GM23338 (cell line): ENCODE measurements at regions not wholly inside any gene's neighbourhood (a gene's known extent, or its start where the extent isn't known, plus 50 kb on each side); places are given as distances from the start of the nearest gene placed in this dataset.

Source experiments
- ATAC-seq: fragments of 200-7000 bp; cut with Tn5 transposase; 3 replicates; pipeline ENCODE4 v1.9.1; 2020
- DNase-seq: peaks from one replicate; pipeline ENCODE4 v3.0.0-alpha.2; 2015; ENCODE audit warnings: low spot score
- H2AFZ ChIP-seq: fragments of 200-600 bp; sonication (generic); 2 replicates; pipeline ENCODE4 v1.8.0; 2016; ENCODE audit warnings: antibody characterized with exemption, mild to moderate bottlenecking, moderate library complexity
- H3F3A ChIP-seq: fragments of 200-600 bp; sonication (generic); replicated peaks from 2 replicates; pipeline ENCODE4 v1.8.0; 2017; ENCODE audit warnings: antibody characterized with exemption, mixed run types, low read depth
- H3K27ac ChIP-seq: fragments of 200-600 bp; sonication (generic); 2 replicates; pipeline ENCODE4 v1.6.1; 2016; ENCODE audit warnings: low read depth
- H3K27me3 ChIP-seq: fragments of 200-600 bp; sonication (generic); 2 replicates; pipeline ENCODE4 v1.8.0; 2016; ENCODE audit warnings: mild to moderate bottlenecking, mixed run types, moderate library complexity; ENCODE audit not compliant: insufficient read depth
- H3K36me3 ChIP-seq: fragments of 200-600 bp; sonication (generic); 2 replicates; pipeline ENCODE4 v1.8.0; 2016; ENCODE audit warnings: mild to moderate bottlenecking; ENCODE audit not compliant: insufficient read depth
- H3K4me1 ChIP-seq: fragments of 200-600 bp; sonication (generic); 2 replicates; pipeline ENCODE4 v1.8.0; 2016; ENCODE audit warnings: mild to moderate bottlenecking, moderate library complexity; ENCODE audit not compliant: insufficient read depth
- H3K4me2 ChIP-seq: fragments of 200-600 bp; sonication (generic); 2 replicates; pipeline ENCODE4 v1.7.1; 2017; ENCODE audit warnings: mixed run types
- H3K4me3 ChIP-seq: fragments of 200-600 bp; sonication (generic); 2 replicates; pipeline ENCODE4 v1.6.1; 2016; ENCODE audit warnings: mixed run types
- H3K79me2 ChIP-seq: fragments of 200-600 bp; sonication (generic); replicated peaks from 2 replicates; pipeline ENCODE4 v1.8.0; 2017; ENCODE audit warnings: mild to moderate bottlenecking; ENCODE audit not compliant: insufficient read depth
- H3K9me2 ChIP-seq: fragments of 200-600 bp; sonication (generic); 2 replicates; pipeline ENCODE4 v1.8.0; 2017; ENCODE audit not compliant: insufficient read depth
- H4K20me1 ChIP-seq: fragments of 200-600 bp; sonication (generic); replicated peaks from 2 replicates; pipeline ENCODE4 v1.8.0; 2017; ENCODE audit warnings: mild to moderate bottlenecking; ENCODE audit not compliant: insufficient read depth
- H3K27ac Mint-ChIP-seq: 2 replicates; pipeline ENCODE4 v1.8.0; 2020; ENCODE audit warnings: inconsistent platforms, mild to moderate bottlenecking, moderate library complexity, mixed read lengths
- H3K27me3 Mint-ChIP-seq: 3 replicates; pipeline ENCODE4 v1.8.0; 2022; ENCODE audit warnings: low read depth, mild to moderate bottlenecking, moderate library complexity, mixed read lengths, inconsistent platforms; ENCODE audit not compliant: insufficient read depth, poor library complexity
- H3K36me3 Mint-ChIP-seq: 3 replicates; pipeline ENCODE4 v1.8.0; 2021; ENCODE audit warnings: low read depth, mild to moderate bottlenecking, inconsistent platforms, moderate library complexity, mixed read lengths
- H3K4me1 Mint-ChIP-seq: 3 replicates; pipeline ENCODE4 v1.8.0; 2020; ENCODE audit warnings: mild to moderate bottlenecking, inconsistent platforms, mixed read lengths
- H3K4me3 Mint-ChIP-seq: 3 replicates; pipeline ENCODE4 v1.8.0; 2021; ENCODE audit warnings: moderate library complexity, mild to moderate bottlenecking, inconsistent platforms, mixed read lengths
- H3K9me3 Mint-ChIP-seq: 3 replicates; pipeline ENCODE4 v1.8.0; 2020; ENCODE audit warnings: moderate library complexity, mild to moderate bottlenecking, inconsistent platforms, mixed read lengths
- CREB1 ChIP-seq: fragments of 250-450 bp; sonication (Bioruptor Pico); IDR thresholded peaks from 2 replicates; pipeline ENCODE4 v1.5.0; 2020; ENCODE audit warnings: low read depth, mild to moderate bottlenecking, moderate library complexity
- EZH2 ChIP-seq: fragments of 200-600 bp; sonication (generic); IDR thresholded peaks from one replicate; pipeline ENCODE4 v1.8.0; 2017; ENCODE audit warnings: antibody characterized with exemption, mild to moderate bottlenecking, low read depth; ENCODE audit not compliant: unreplicated experiment
- EZH2phosphoT487 ChIP-seq: fragments of 200-600 bp; sonication (generic); IDR thresholded peaks from one replicate; pipeline ENCODE4 v1.8.1; 2018; ENCODE audit warnings: antibody characterized with exemption; ENCODE audit not compliant: unreplicated experiment
- JUNB ChIP-seq: IDR thresholded peaks from one replicate; pipeline ENCODE4 v1.6.1; 2016; ENCODE audit warnings: antibody characterized with exemption; ENCODE audit not compliant: unreplicated experiment
- NANOG ChIP-seq: IDR thresholded peaks from 2 replicates; pipeline ENCODE4 v1.6.1; 2016; ENCODE audit warnings: antibody characterized with exemption, borderline replicate concordance
- POLR2AphosphoS5 ChIP-seq: IDR thresholded peaks from 2 replicates; pipeline ENCODE4 v1.6.1; 2016; ENCODE audit warnings: antibody characterized with exemption, low read depth
- STAT1 ChIP-seq: IDR thresholded peaks from one replicate; pipeline ENCODE4 v1.6.1; 2016; ENCODE audit warnings: antibody characterized with exemption; ENCODE audit not compliant: unreplicated experiment
- ZNF114 ChIP-seq: fragments of 250-450 bp; sonication (Bioruptor Pico); IDR thresholded peaks from 2 replicates; pipeline ENCODE4 v1.5.0; 2020; ENCODE audit warnings: mild to moderate bottlenecking, moderate library complexity
- ZNF331 ChIP-seq: fragments of 250-450 bp; sonication (Bioruptor Pico); IDR thresholded peaks from 2 replicates; pipeline ENCODE4 v1.5.0; 2020; ENCODE audit warnings: low read depth, mild to moderate bottlenecking, moderate library complexity
- TF ChIP-seq, protein P1 (sequence below), 2 experiments: fragments of 200-600 bp in 1 of 2; sonication (generic) in 1 of 2; conservative IDR thresholded peaks; 2 replicates each; pipeline versions ENCODE4 v1.5.1 to v1.6.1; 2016 to 2017; ENCODE audit warnings: antibody characterized with exemption in 2 of 2, low read depth in 2 of 2, mild to moderate bottlenecking in 2 of 2, moderate library complexity in 1 of 2
- TF ChIP-seq, protein P2 (sequence below): IDR thresholded peaks from one replicate; pipeline ENCODE4 v1.6.1; 2018; ENCODE audit warnings: antibody characterized with exemption; ENCODE audit not compliant: unreplicated experiment
- TF ChIP-seq, protein P3 (sequence below): fragments of 250-450 bp; sonication (Bioruptor Pico); IDR thresholded peaks from 2 replicates; pipeline ENCODE4 v1.5.0; 2020; ENCODE audit warnings: mild to moderate bottlenecking, moderate library complexity
- TF ChIP-seq, protein P4 (sequence below): IDR thresholded peaks from 2 replicates; pipeline ENCODE4 v1.6.1; 2016; ENCODE audit warnings: antibody characterized with exemption

DNA sequence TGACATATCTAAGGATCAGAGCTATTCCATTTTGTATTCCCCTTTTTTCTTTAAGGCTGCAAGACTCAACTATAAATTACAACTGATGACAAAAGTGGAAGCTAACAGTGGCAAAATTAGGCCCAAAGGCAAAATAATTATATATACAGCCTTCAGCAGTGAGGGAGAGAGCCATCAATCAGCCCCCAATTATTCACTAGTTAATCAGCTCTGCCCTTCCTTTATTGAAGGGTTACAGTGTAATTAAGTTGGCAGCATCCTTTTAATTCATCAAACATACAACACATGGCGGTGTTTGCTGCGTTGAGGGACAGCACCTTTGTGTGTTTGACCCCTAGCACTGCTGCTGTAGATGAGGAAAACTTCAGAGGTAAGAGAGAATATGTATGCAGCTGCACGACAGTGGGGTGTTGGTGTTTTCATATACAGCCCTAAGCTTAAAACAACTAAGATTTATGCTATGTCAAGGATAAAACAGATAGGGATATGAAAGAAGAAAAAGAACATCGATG lies 973.9 kb upstream of the POU3F4 start:
- Histone ChIP-seq H3K4me1 (no peaks in the 10 kb centered on the region), H3K9me2 (no peaks in the 10 kb centered on the region), H4K20me1 (no peaks in the 10 kb centered on the region), H3K27ac (no peak overlapping the region), H3K27me3 (no peaks in the 10 kb centered on the region), H2AFZ (no peak overlapping the region), H3K4me2 (no peak overlapping the region), H3F3A (no peaks in the 10 kb centered on the region), H3K36me3 (no peaks in the 10 kb centered on the region), H3K4me3 (no peak overlapping the region), H3K79me2 (no peaks in the 10 kb centered on the region)
- Mint-ChIP-seq H3K27ac (no peak overlapping the region), H3K4me1 (no peaks in the 10 kb centered on the region), H3K36me3 (no peaks in the 10 kb centered on the region), H3K4me3 (no peak overlapping the region), H3K9me3 (peaks cover 4% of the 10 kb centered on the region; the same call in 2 of the 3 replicates), H3K27me3 (no peaks in the 10 kb centered on the region)
- ATAC-seq = no peak
- TF ChIP-seq, protein P1, sequence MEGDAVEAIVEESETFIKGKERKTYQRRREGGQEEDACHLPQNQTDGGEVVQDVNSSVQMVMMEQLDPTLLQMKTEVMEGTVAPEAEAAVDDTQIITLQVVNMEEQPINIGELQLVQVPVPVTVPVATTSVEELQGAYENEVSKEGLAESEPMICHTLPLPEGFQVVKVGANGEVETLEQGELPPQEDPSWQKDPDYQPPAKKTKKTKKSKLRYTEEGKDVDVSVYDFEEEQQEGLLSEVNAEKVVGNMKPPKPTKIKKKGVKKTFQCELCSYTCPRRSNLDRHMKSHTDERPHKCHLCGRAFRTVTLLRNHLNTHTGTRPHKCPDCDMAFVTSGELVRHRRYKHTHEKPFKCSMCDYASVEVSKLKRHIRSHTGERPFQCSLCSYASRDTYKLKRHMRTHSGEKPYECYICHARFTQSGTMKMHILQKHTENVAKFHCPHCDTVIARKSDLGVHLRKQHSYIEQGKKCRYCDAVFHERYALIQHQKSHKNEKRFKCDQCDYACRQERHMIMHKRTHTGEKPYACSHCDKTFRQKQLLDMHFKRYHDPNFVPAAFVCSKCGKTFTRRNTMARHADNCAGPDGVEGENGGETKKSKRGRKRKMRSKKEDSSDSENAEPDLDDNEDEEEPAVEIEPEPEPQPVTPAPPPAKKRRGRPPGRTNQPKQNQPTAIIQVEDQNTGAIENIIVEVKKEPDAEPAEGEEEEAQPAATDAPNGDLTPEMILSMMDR (conservative IDR thresholded peaks at IDR 0.05; ENCODE audit: low read depth in 2 of 2) = no peak
- TF ChIP-seq JUNB (no peak), CREB1 (CRISPR knock-in tag) (no peak), STAT1 (no peak), ZNF114 (CRISPR knock-in tag) (no peak), ZNF331 (no peak), EZH2 (no peak), POLR2AphosphoS5 (no peak), NANOG (no peak), EZH2phosphoT487 (no peak)
- TF ChIP-seq, protein P2, sequence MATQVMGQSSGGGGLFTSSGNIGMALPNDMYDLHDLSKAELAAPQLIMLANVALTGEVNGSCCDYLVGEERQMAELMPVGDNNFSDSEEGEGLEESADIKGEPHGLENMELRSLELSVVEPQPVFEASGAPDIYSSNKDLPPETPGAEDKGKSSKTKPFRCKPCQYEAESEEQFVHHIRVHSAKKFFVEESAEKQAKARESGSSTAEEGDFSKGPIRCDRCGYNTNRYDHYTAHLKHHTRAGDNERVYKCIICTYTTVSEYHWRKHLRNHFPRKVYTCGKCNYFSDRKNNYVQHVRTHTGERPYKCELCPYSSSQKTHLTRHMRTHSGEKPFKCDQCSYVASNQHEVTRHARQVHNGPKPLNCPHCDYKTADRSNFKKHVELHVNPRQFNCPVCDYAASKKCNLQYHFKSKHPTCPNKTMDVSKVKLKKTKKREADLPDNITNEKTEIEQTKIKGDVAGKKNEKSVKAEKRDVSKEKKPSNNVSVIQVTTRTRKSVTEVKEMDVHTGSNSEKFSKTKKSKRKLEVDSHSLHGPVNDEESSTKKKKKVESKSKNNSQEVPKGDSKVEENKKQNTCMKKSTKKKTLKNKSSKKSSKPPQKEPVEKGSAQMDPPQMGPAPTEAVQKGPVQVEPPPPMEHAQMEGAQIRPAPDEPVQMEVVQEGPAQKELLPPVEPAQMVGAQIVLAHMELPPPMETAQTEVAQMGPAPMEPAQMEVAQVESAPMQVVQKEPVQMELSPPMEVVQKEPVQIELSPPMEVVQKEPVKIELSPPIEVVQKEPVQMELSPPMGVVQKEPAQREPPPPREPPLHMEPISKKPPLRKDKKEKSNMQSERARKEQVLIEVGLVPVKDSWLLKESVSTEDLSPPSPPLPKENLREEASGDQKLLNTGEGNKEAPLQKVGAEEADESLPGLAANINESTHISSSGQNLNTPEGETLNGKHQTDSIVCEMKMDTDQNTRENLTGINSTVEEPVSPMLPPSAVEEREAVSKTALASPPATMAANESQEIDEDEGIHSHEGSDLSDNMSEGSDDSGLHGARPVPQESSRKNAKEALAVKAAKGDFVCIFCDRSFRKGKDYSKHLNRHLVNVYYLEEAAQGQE = no peak
- TF ChIP-seq, protein P3, sequence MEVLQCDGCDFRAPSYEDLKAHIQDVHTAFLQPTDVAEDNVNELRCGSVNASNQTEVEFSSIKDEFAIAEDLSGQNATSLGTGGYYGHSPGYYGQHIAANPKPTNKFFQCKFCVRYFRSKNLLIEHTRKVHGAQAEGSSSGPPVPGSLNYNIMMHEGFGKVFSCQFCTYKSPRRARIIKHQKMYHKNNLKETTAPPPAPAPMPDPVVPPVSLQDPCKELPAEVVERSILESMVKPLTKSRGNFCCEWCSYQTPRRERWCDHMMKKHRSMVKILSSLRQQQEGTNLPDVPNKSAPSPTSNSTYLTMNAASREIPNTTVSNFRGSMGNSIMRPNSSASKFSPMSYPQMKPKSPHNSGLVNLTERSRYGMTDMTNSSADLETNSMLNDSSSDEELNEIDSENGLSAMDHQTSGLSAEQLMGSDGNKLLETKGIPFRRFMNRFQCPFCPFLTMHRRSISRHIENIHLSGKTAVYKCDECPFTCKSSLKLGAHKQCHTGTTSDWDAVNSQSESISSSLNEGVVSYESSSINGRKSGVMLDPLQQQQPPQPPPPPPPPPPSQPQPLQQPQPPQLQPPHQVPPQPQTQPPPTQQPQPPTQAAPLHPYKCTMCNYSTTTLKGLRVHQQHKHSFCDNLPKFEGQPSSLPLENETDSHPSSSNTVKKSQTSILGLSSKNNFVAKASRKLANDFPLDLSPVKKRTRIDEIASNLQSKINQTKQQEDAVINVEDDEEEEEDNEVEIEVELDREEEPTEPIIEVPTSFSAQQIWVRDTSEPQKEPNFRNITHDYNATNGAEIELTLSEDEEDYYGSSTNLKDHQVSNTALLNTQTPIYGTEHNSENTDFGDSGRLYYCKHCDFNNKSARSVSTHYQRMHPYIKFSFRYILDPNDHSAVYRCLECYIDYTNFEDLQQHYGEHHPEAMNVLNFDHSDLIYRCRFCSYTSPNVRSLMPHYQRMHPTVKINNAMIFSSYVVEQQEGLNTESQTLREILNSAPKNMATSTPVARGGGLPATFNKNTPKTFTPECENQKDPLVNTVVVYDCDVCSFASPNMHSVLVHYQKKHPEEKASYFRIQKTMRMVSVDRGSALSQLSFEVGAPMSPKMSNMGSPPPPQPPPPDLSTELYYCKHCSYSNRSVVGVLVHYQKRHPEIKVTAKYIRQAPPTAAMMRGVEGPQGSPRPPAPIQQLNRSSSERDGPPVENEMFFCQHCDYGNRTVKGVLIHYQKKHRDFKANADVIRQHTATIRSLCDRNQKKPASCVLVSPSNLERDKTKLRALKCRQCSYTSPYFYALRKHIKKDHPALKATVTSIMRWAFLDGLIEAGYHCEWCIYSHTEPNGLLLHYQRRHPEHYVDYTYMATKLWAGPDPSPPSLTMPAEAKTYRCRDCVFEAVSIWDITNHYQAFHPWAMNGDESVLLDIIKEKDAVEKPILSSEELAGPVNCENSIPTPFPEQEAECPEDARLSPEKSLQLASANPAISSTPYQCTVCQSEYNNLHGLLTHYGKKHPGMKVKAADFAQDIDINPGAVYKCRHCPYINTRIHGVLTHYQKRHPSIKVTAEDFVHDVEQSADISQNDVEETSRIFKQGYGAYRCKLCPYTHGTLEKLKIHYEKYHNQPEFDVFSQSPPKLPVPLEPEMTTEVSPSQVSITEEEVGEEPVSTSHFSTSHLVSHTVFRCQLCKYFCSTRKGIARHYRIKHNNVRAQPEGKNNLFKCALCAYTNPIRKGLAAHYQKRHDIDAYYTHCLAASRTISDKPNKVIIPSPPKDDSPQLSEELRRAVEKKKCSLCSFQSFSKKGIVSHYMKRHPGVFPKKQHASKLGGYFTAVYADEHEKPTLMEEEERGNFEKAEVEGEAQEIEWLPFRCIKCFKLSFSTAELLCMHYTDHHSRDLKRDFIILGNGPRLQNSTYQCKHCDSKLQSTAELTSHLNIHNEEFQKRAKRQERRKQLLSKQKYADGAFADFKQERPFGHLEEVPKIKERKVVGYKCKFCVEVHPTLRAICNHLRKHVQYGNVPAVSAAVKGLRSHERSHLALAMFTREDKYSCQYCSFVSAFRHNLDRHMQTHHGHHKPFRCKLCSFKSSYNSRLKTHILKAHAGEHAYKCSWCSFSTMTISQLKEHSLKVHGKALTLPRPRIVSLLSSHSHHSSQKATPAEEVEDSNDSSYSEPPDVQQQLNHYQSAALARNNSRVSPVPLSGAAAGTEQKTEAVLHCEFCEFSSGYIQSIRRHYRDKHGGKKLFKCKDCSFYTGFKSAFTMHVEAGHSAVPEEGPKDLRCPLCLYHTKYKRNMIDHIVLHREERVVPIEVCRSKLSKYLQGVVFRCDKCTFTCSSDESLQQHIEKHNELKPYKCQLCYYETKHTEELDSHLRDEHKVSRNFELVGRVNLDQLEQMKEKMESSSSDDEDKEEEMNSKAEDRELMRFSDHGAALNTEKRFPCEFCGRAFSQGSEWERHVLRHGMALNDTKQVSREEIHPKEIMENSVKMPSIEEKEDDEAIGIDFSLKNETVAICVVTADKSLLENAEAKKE (CRISPR knock-in tag) = no peak
- TF ChIP-seq, protein P4, sequence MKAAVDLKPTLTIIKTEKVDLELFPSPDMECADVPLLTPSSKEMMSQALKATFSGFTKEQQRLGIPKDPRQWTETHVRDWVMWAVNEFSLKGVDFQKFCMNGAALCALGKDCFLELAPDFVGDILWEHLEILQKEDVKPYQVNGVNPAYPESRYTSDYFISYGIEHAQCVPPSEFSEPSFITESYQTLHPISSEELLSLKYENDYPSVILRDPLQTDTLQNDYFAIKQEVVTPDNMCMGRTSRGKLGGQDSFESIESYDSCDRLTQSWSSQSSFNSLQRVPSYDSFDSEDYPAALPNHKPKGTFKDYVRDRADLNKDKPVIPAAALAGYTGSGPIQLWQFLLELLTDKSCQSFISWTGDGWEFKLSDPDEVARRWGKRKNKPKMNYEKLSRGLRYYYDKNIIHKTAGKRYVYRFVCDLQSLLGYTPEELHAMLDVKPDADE = no peak
- DNase-seq = no peak
